Keratinocyte (primary cell): ENCODE measurements at regions not wholly inside any gene's neighbourhood (a gene's known extent, or its start where the extent isn't known, plus 50 kb on each side); places are given as distances from the start of the nearest gene placed in this dataset.

Experiments
- DNase-seq: peaks from one replicate; pipeline ENCODE4 v3.0.0-alpha.2; 2011; ENCODE audit warnings: low read depth, missing footprints, low spot score
- FAIRE-seq: peaks from 2 replicates; lab custom pipeline; 2011; peaks lifted over from hg19 to GRCh38; lab: Jason Lieb, UNC
- H2AFZ ChIP-seq: 2 replicates; pipeline ENCODE4 v1.6.0; 2012; ENCODE audit warnings: low read length, control low read depth, inconsistent platforms; ENCODE audit not compliant: control insufficient read depth
- H3K27ac ChIP-seq: 2 replicates; pipeline ENCODE4 v1.5.1; 2011; ENCODE audit warnings: low read length; ENCODE audit not compliant: control insufficient read depth, insufficient read depth
- H3K27me3 ChIP-seq: 3 replicates; pipeline ENCODE4 v1.6.0; 2011; ENCODE audit warnings: low read length; ENCODE audit not compliant: control insufficient read depth, insufficient read depth; ENCODE audit errors: extremely low read depth
- H3K36me3 ChIP-seq, 2 experiments: 2 replicates in 1 of 2; 3 replicates in 1 of 2; pipeline ENCODE4 v1.5.1; 2011; ENCODE audit warnings: low read length in 2 of 2, mild to moderate bottlenecking in 1 of 2; ENCODE audit not compliant: control insufficient read depth in 2 of 2, insufficient read depth in 2 of 2; ENCODE audit errors: extremely low read depth in 1 of 2
- H3K4me1 ChIP-seq: 3 replicates; pipeline ENCODE4 v1.5.1; 2011; ENCODE audit warnings: low read length; ENCODE audit not compliant: control insufficient read depth, insufficient read depth; ENCODE audit errors: extremely low read depth
- H3K4me2 ChIP-seq: 3 replicates; pipeline ENCODE4 v1.6.0; 2011; ENCODE audit warnings: low read depth, low read length; ENCODE audit not compliant: control insufficient read depth, insufficient read depth; ENCODE audit errors: extremely low read depth
- H3K4me3 ChIP-seq, 3 experiments: fragments of 200-600 bp in 1 of 3; sonication (generic) in 1 of 3; 2 replicates in 2 of 3; 3 replicates in 1 of 3; pipeline ENCODE4 v1.5.1; 2011 to 2016; ENCODE audit warnings: low read length in 3 of 3, mild to moderate bottlenecking in 3 of 3, control low read depth in 2 of 3, inconsistent platforms in 1 of 3, low read depth in 1 of 3, mixed read lengths in 1 of 3, mixed run types in 1 of 3, moderate library complexity in 1 of 3; ENCODE audit not compliant: control insufficient read depth in 2 of 3, insufficient read depth in 2 of 3; ENCODE audit errors: extremely low read depth in 1 of 3
- H3K79me2 ChIP-seq: 2 replicates; pipeline ENCODE4 v1.6.0; 2012; ENCODE audit warnings: low read length; ENCODE audit not compliant: control insufficient read depth, insufficient read depth
- H3K9ac ChIP-seq: 3 replicates; pipeline ENCODE4 v1.6.0; 2011; ENCODE audit warnings: low read length; ENCODE audit not compliant: control insufficient read depth, insufficient read depth; ENCODE audit errors: extremely low read depth
- H3K9me1 ChIP-seq: 3 replicates; pipeline ENCODE4 v1.6.0; 2011; ENCODE audit warnings: low read length; ENCODE audit not compliant: control insufficient read depth, insufficient read depth; ENCODE audit errors: extremely low read depth
- H3K9me3 ChIP-seq: 2 replicates; pipeline ENCODE4 v1.5.1; 2012; ENCODE audit warnings: low read depth, low read length; ENCODE audit not compliant: control insufficient read depth
- H4K20me1 ChIP-seq: 3 replicates; pipeline ENCODE4 v1.6.0; 2011; ENCODE audit warnings: low read length; ENCODE audit not compliant: control insufficient read depth, insufficient read depth; ENCODE audit errors: extremely low read depth
- EZH2 ChIP-seq: IDR thresholded peaks from one replicate; pipeline ENCODE4 v1.6.1; 2012; ENCODE audit warnings: inconsistent platforms, mild to moderate bottlenecking, low read length, moderate library complexity
- dilution Hi-C: fragments of 300-500 bp; cut with MboI; formaldehyde crosslinking; loops from one replicate; pipeline ENCODE4 v1.7.0; 2020; ENCODE audit warnings: low sequenced_read_pairs; ENCODE audit not compliant: extremely low pct_ligation_motif_present
- TF ChIP-seq, protein P1 (sequence below), 3 experiments: IDR thresholded peaks in 1 of 3; conservative IDR thresholded peaks in 1 of 3; optimal IDR thresholded peaks in 1 of 3; 2 replicates in 2 of 3; 3 replicates in 1 of 3; pipeline versions ENCODE3 to v1.5.1; 2011; ENCODE audit warnings: low read length in 3 of 3, mild to moderate bottlenecking in 3 of 3, moderate library complexity in 2 of 3, control low read depth in 1 of 3, inconsistent platforms in 1 of 3; ENCODE audit not compliant: insufficient read depth in 2 of 3; ENCODE audit errors: extremely low read depth in 1 of 3

DNA sequence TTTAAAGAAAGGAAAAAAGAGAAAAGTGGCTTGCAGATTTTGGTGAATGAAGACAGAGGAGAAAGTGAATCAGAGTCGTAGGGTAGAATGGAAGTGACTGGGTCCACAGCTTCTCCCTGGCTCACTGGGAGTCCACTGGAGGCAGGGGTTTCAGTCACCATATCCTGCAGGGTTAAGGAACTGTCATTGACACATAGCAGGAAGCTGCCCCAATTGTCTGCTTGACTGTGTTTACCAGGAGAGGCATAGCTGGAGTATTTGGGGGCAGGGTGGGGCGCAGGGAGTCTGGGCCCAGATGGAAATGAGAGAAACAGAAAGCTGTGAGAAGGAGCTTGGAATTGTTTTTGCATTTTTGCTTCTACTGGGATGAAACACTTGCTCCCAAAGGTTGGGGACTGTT is 228.8 kb upstream of the CSF3R start:
- Histone ChIP-seq H2AFZ (no peak overlapping the region), H3K9me1 (no peaks in the 10 kb centered on the region), H3K9ac (no peak overlapping the region), H3K4me1 (no peaks in the 10 kb centered on the region), H3K27ac (no peak overlapping the region), H3K4me2 (no peak overlapping the region), H3K79me2 (no peaks in the 10 kb centered on the region), H3K9me3 (no peaks in the 10 kb centered on the region), H3K27me3 (peaks cover 20% of the 10 kb centered on the region), H4K20me1 (no peaks in the 10 kb centered on the region), H3K4me3 (no peak overlapping the region), H3K36me3 (no peaks in the 10 kb centered on the region)
- FAIRE-seq: no peak
- DNase-seq: no peak
- dilution Hi-C loops: no loop called here
- TF ChIP-seq, protein P1, sequence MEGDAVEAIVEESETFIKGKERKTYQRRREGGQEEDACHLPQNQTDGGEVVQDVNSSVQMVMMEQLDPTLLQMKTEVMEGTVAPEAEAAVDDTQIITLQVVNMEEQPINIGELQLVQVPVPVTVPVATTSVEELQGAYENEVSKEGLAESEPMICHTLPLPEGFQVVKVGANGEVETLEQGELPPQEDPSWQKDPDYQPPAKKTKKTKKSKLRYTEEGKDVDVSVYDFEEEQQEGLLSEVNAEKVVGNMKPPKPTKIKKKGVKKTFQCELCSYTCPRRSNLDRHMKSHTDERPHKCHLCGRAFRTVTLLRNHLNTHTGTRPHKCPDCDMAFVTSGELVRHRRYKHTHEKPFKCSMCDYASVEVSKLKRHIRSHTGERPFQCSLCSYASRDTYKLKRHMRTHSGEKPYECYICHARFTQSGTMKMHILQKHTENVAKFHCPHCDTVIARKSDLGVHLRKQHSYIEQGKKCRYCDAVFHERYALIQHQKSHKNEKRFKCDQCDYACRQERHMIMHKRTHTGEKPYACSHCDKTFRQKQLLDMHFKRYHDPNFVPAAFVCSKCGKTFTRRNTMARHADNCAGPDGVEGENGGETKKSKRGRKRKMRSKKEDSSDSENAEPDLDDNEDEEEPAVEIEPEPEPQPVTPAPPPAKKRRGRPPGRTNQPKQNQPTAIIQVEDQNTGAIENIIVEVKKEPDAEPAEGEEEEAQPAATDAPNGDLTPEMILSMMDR (optimal IDR thresholded peaks at IDR 0.05 in 1 of 3, IDR thresholded peaks at IDR 0.05 in 1 of 3, conservative IDR thresholded peaks at IDR 0.05 in 1 of 3; ENCODE audit: extremely low read depth in 1 of 3, insufficient read depth in 2 of 3, low read length in 3 of 3): no peak
- no peak for TF ChIP-seq EZH2

DNA sequence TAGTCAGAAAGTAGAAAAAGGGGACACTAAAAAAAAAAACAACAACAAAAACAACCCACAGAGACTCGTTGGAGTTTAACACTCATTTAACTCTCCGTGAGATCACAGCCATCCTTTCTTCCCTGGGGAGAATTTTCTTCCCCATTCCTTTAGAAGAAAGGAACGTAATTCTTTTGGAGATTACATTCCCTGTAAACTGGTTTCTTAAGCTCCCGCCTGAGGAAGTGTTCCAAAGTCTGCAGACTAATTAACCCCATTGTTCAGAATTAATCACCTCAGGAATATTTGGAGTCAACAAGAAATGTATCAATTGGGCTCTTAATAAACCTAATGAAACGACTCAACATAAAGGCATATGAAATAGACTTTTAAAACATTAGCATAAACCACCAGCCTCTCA is 228.2 kb upstream of the CSF3R start:
- H3K27me3 ChIP-seq: peaks cover 20% of the 10 kb centered on the region
- no peaks in the 10 kb centered on the region for H3K9me1 ChIP-seq
- no peaks in the 10 kb centered on the region for H4K20me1 ChIP-seq
- H3K4me2 ChIP-seq: no peak overlapping the region
- dilution Hi-C loops: no loop called here
- no peak overlapping the region for H3K27ac ChIP-seq
- no peaks in the 10 kb centered on the region for H3K79me2 ChIP-seq
- no peaks in the 10 kb centered on the region for H3K9me3 ChIP-seq
- no peak for FAIRE-seq
- no peak overlapping the region for H3K9ac ChIP-seq
- TF ChIP-seq, protein P1 (optimal IDR thresholded peaks at IDR 0.05 in 1 of 3, IDR thresholded peaks at IDR 0.05 in 1 of 3, conservative IDR thresholded peaks at IDR 0.05 in 1 of 3; ENCODE audit: extremely low read depth in 1 of 3, insufficient read depth in 2 of 3, low read length in 3 of 3): no peak
- TF ChIP-seq EZH2: no peak
- H2AFZ ChIP-seq: no peak overlapping the region
- no peaks in the 10 kb centered on the region for H3K4me1 ChIP-seq
- DNase-seq: no peak
- no peak overlapping the region for H3K4me3 ChIP-seq
- no peaks in the 10 kb centered on the region for H3K36me3 ChIP-seq
